HCT116 (cell line): ENCODE measurements at regions not wholly inside any gene's neighbourhood (a gene's known extent, or its start where the extent isn't known, plus 50 kb on each side); places are given as distances from the start of the nearest gene placed in this dataset.

ENCODE experiments used
- ATAC-seq: fragments of 200-7000 bp; cut with Tn5 transposase; 2 replicates; pipeline ENCODE4 v1.9.1; 2020; ENCODE audit warnings: mild to moderate bottlenecking, moderate library complexity
- BruUV-seq: library from RNA; stranded (reverse); fragments of 400-500 nt; replicated peaks from 2 replicates; lab custom pipeline; 2021; lab: Mats Ljungman, UMichigan
- CTCF ChIA-PET: fragments of 300-600 bp; sonication (Branson Sonifier 250); formaldehyde crosslinking; loops from one replicate; lab custom pipeline; 2021; ENCODE audit warnings: antibody characterized with exemption; lab: Charles Lee
- POLR2A ChIA-PET: fragments of 300-600, 350-600 bp; sonication (Branson Sonifier 250); formaldehyde crosslinking; loops from one replicate; lab custom pipeline; 2021; ENCODE audit warnings: antibody characterized with exemption; lab: Charles Lee
- RAD21 ChIA-PET, 2 experiments: fragments of 300-600 bp; sonication (Branson Sonifier 250); formaldehyde crosslinking; loops; one replicate each; lab custom pipeline; 2023; ENCODE audit warnings: low total read pairs in 2 of 2; ENCODE audit not compliant: uncharacterized antibody in 2 of 2, unreplicated experiment in 2 of 2, low non-redundant PET in 1 of 2; lab: Charles Lee
- DNase-seq: peaks from one replicate; pipeline ENCODE4 v3.0.0-alpha.2; 2010; ENCODE audit warnings: low read depth, low spot score
- H2AFZ ChIP-seq: fragments of 200-600 bp; shearing (Covaris generic), sonication (generic); 2 replicates; pipeline ENCODE4 v1.6.1; 2017; ENCODE audit warnings: low read depth, mixed run types, mixed read lengths, antibody characterized with exemption, low read length; ENCODE audit not compliant: poor library complexity, severe bottlenecking
- H3K27ac ChIP-seq: 2 replicates; pipeline ENCODE4 v1.5.1; 2012; ENCODE audit warnings: low read depth, low read length
- H3K27me3 ChIP-seq: fragments of 200-600 bp; sonication (generic); 2 replicates; pipeline ENCODE4 v1.6.1; 2016; ENCODE audit warnings: mixed run types, low read length, mixed read lengths; ENCODE audit not compliant: insufficient read depth
- H3K36me3 ChIP-seq, 2 experiments: fragments of 200-500 bp in 1 of 2; fragments of 200-600 bp in 1 of 2; sonication (Bioruptor generic) in 1 of 2; sonication (generic) in 1 of 2; 2 replicates each; pipeline versions ENCODE4 v1.5.1 to v1.6.1; 2014 to 2016; ENCODE audit warnings: low read length in 2 of 2, inconsistent platforms in 1 of 2, mixed read lengths in 1 of 2, mixed run types in 1 of 2; ENCODE audit not compliant: insufficient read depth in 2 of 2, control insufficient read depth in 1 of 2
- H3K4me1 ChIP-seq, 2 experiments: fragments of 200-600 bp in 1 of 2; sonication (generic) in 1 of 2; 2 replicates each; pipeline versions ENCODE4 v1.5.1 to v1.6.1; 2012 to 2017; ENCODE audit warnings: low read length in 2 of 2, inconsistent platforms in 1 of 2, mild to moderate bottlenecking in 1 of 2, mixed read lengths in 1 of 2, mixed run types in 1 of 2, moderate library complexity in 1 of 2; ENCODE audit not compliant: insufficient read depth in 2 of 2, control insufficient read depth in 1 of 2
- H3K4me2 ChIP-seq: fragments of 200-600 bp; sonication (generic); 2 replicates; pipeline ENCODE4 v1.6.1; 2017; ENCODE audit warnings: mixed run types, low read length, mixed read lengths
- H3K4me3 ChIP-seq, 2 experiments: fragments of 200-600 bp in 1 of 2; sonication (generic) in 1 of 2; replicated peaks in 1 of 2; 2 replicates each; pipeline ENCODE4 v1.5.1; 2011 to 2016; ENCODE audit warnings: low read length in 2 of 2, control low read depth in 1 of 2, low read depth in 1 of 2, mild to moderate bottlenecking in 1 of 2, mixed read lengths in 1 of 2, mixed run types in 1 of 2
- H3K79me2 ChIP-seq: fragments of 200-600 bp; sonication (generic); 2 replicates; pipeline ENCODE4 v1.6.1; 2017; ENCODE audit warnings: mild to moderate bottlenecking, mixed run types, low read length, moderate library complexity, mixed read lengths; ENCODE audit not compliant: insufficient read depth
- H3K9ac ChIP-seq: fragments of 200-600 bp; sonication (generic); 2 replicates; pipeline ENCODE4 v1.6.1; 2016; ENCODE audit warnings: low read length, mixed read lengths
- H3K9me2 ChIP-seq: fragments of 200-600 bp; sonication (generic), shearing (Covaris generic); 2 replicates; pipeline ENCODE4 v1.6.1; 2017; ENCODE audit warnings: mixed run types, mild to moderate bottlenecking, moderate library complexity; ENCODE audit not compliant: insufficient read depth
- H3K9me3 ChIP-seq, 2 experiments: fragments of 200-500 bp in 1 of 2; fragments of 200-600 bp in 1 of 2; sonication (Bioruptor generic) in 1 of 2; sonication (generic) in 1 of 2; 2 replicates each; pipeline ENCODE4 v1.6.1; 2014 to 2017; ENCODE audit warnings: low read length in 2 of 2, mixed read lengths in 2 of 2, inconsistent platforms in 1 of 2, low read depth in 1 of 2, mild to moderate bottlenecking in 1 of 2, mixed run types in 1 of 2, moderate library complexity in 1 of 2; ENCODE audit not compliant: control insufficient read depth in 1 of 2, insufficient read depth in 1 of 2
- H4K20me1 ChIP-seq: fragments of 200-600 bp; sonication (generic), shearing (Covaris generic); 2 replicates; pipeline ENCODE4 v1.6.1; 2017; ENCODE audit warnings: mixed run types, mild to moderate bottlenecking, moderate library complexity; ENCODE audit not compliant: insufficient read depth
- CEBPB ChIP-seq: IDR thresholded peaks from 2 replicates; pipeline ENCODE4 v1.6.1; 2012; ENCODE audit warnings: low read depth
- EZH2 ChIP-seq: fragments of 200-600 bp; sonication (generic); IDR thresholded peaks from 2 replicates; pipeline ENCODE4 v1.6.1; 2017; ENCODE audit warnings: antibody characterized with exemption, mixed run types
- EZH2phosphoT487 ChIP-seq: fragments of 200-600 bp; IDR thresholded peaks from 2 replicates; pipeline ENCODE4 v1.6.1; 2018; ENCODE audit warnings: antibody characterized with exemption, borderline replicate concordance
- FOSL1 ChIP-seq: IDR thresholded peaks from 2 replicates; pipeline ENCODE4 v1.6.1; 2012; ENCODE audit warnings: low read depth
- POLR2A ChIP-seq: IDR thresholded peaks from 2 replicates; pipeline ENCODE4 v1.7.0; 2011; ENCODE audit warnings: borderline replicate concordance; ENCODE audit not compliant: insufficient read depth, insufficient read length; ENCODE audit errors: extremely low read depth
- POLR2AphosphoS5 ChIP-seq: IDR thresholded peaks from 2 replicates; pipeline ENCODE4 v1.6.1; 2011; ENCODE audit warnings: mild to moderate bottlenecking, low read depth, low read length, moderate library complexity
- RAD21 ChIP-seq: IDR thresholded peaks from 2 replicates; pipeline ENCODE4 v1.6.1; 2012; ENCODE audit warnings: low read depth, mild to moderate bottlenecking
- SP1 ChIP-seq: IDR thresholded peaks from 2 replicates; pipeline ENCODE4 v1.6.1; 2012; ENCODE audit warnings: low read depth
- SRF ChIP-seq: IDR thresholded peaks from 2 replicates; pipeline ENCODE4 v1.6.1; 2012; ENCODE audit warnings: low read depth
- TCF7L2 ChIP-seq: IDR thresholded peaks from 2 replicates; pipeline ENCODE4 v1.7.0; 2011; ENCODE audit warnings: borderline replicate concordance, inconsistent platforms; ENCODE audit not compliant: insufficient read depth, insufficient read length; ENCODE audit errors: extremely low read depth
- ZFX ChIP-seq: fragments of 450-650 bp; IDR thresholded peaks from 2 replicates; pipeline ENCODE4 v1.6.1; 2017
- ZNF274 ChIP-seq: fragments of 200-500 bp; sonication (Bioruptor generic); IDR thresholded peaks from 2 replicates; pipeline ENCODE4 v1.6.1; 2014; ENCODE audit warnings: mild to moderate bottlenecking, low read depth, low read length, inconsistent platforms
- intact Hi-C: fragments of 100-400 bp; cut with micrococcal nuclease; formaldehyde crosslinking; loops from 2 replicates; pipeline ENCODE4 v1.10.0; 2022
- TF ChIP-seq, protein P1 (sequence below), 3 experiments: fragments of 200-600 bp in 1 of 3; sonication (generic) in 1 of 3; IDR thresholded peaks in 2 of 3; conservative IDR thresholded peaks in 1 of 3; 2 replicates each; pipeline ENCODE4 v1.5.1; 2012 to 2017; ENCODE audit warnings: low read depth in 2 of 3, low read length in 2 of 3, antibody characterized with exemption in 1 of 3, borderline replicate concordance in 1 of 3, control low read depth in 1 of 3, mild to moderate bottlenecking in 1 of 3, mixed read lengths in 1 of 3, mixed run types in 1 of 3, moderate library complexity in 1 of 3; ENCODE audit not compliant: insufficient read depth in 1 of 3
- TF ChIP-seq, protein P2 (sequence below): IDR thresholded peaks from 2 replicates; pipeline ENCODE4 v1.6.1; 2012

DNA sequence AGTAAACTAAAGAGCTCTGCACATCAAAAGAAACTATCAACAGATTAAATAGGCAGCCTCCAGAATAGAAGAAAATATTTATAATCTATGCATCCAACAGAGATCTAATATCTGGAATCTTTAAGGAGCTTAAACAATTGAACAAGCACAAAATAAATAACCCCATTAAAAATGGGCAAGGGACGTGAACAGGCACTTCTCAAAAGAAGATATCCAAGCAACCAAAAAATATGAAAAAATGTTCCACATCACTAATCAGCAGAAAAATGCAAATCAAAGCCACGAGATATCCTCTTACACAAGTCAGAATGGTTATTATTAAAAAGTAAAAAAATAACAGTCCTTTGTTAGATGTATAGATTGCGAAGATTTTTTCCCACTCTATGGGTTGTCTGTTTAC, 109.1 kb upstream of the TRPC7 start (continued):
- TF ChIP-seq RAD21: no peak
- TF ChIP-seq TCF7L2: no peak

DNA sequence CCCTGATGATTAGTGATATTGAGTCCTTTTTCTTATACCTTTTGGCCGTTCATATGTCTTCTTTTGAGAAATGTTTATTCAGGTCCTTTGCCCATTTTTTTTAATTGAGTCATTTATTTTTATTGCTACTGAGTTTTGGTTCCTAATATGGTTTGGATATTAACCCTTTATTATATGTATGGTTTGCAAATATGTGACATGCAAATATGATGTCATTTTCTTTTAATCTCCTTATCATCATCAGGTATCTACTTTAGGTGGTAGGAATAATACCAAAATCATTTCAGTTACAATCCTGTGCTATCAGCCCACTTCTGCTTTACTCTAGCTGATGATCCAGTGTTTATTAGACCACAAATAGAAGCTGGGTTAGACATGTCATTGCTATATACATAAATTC, 102.3 kb upstream of the TRPC7 start:
- Histone ChIP-seq H3K27me3 (0 out of 2 replicates have a peak, but pooled peaks cover 5% of the 10 kb centered on the region), H3K79me2 (no peaks in the 10 kb centered on the region), H3K4me3 (no peak overlapping the region), H3K4me1 (no peaks in the 10 kb centered on the region), H4K20me1 (no peaks in the 10 kb centered on the region), H3K9ac (no peak overlapping the region), H3K9me3 (no peaks in the 10 kb centered on the region), H3K4me2 (no peak overlapping the region), H3K9me2 (no peaks in the 10 kb centered on the region), H2AFZ (no peak overlapping the region), H3K36me3 (no peaks in the 10 kb centered on the region), H3K27ac (no peak overlapping the region)
- BruUV-seq: no TSS peak
- ChIA-PET RAD21 (no interaction called here), CTCF (no interaction called here), POLR2A (no interaction called here)
- DNase-seq (no peak), ATAC-seq (no peak)
- intact Hi-C loops: no loop called here
- TF ChIP-seq, protein P1, sequence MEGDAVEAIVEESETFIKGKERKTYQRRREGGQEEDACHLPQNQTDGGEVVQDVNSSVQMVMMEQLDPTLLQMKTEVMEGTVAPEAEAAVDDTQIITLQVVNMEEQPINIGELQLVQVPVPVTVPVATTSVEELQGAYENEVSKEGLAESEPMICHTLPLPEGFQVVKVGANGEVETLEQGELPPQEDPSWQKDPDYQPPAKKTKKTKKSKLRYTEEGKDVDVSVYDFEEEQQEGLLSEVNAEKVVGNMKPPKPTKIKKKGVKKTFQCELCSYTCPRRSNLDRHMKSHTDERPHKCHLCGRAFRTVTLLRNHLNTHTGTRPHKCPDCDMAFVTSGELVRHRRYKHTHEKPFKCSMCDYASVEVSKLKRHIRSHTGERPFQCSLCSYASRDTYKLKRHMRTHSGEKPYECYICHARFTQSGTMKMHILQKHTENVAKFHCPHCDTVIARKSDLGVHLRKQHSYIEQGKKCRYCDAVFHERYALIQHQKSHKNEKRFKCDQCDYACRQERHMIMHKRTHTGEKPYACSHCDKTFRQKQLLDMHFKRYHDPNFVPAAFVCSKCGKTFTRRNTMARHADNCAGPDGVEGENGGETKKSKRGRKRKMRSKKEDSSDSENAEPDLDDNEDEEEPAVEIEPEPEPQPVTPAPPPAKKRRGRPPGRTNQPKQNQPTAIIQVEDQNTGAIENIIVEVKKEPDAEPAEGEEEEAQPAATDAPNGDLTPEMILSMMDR (IDR thresholded peaks at IDR 0.05 in 2 of 3, conservative IDR thresholded peaks at IDR 0.05 in 1 of 3; ENCODE audit: borderline replicate concordance in 1 of 3, insufficient read depth in 1 of 3, low read depth in 2 of 3, low read length in 2 of 3): no peak
- no peak for TF ChIP-seq POLR2A
- no peak for TF ChIP-seq CEBPB
- no peak for TF ChIP-seq EZH2phosphoT487
- no peak for TF ChIP-seq FOSL1
- no peak for TF ChIP-seq SRF
- no peak for TF ChIP-seq EZH2
- no peak for TF ChIP-seq SP1
- TF ChIP-seq, protein P2, sequence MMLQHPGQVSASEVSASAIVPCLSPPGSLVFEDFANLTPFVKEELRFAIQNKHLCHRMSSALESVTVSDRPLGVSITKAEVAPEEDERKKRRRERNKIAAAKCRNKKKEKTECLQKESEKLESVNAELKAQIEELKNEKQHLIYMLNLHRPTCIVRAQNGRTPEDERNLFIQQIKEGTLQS: no peak
- TF ChIP-seq ZFX: no peak
- TF ChIP-seq ZNF274: no peak
- no peak for TF ChIP-seq POLR2AphosphoS5
